T47D (cell line): ENCODE measurements at regions not wholly inside any gene's neighbourhood (a gene's known extent, or its start where the extent isn't known, plus 50 kb on each side); places are given as distances from the start of the nearest gene placed in this dataset.

Experiments
- DNase-seq, 2 experiments: peaks; one replicate each; pipeline versions ENCODE4 v3.0.0 to v3.0.0-alpha.2; 2011 to 2012; ENCODE audit warnings: low read depth in 1 of 2, low spot score in 1 of 2
- JUND ChIP-seq: IDR thresholded peaks from 2 replicates; pipeline ENCODE4 v1.6.1; 2012; ENCODE audit warnings: low read depth
- in situ Hi-C: cut with HindIII; loops from 2 replicates; pipeline ENCODE4 v1.10.0; 2016; ENCODE audit warnings: low sequenced_read_pairs, low pct_unique_long_range_greater_than_20kb

GRCh38 chr6:44054721-44055559 lies 72.3 kb downstream of the MRPL14 start:
- in situ Hi-C loops, result no loop called here
- DNase-seq, result no peak
- TF ChIP-seq JUND, result no peak

- TF ChIP-seq JUND, result no peak
- no peak for DNase-seq
- in situ Hi-C loops, result no loop called here
These were observed 73.3 kb downstream of the MRPL14 start for GRCh38 chr6:44053760-44054556.

- in situ Hi-C loops, result no loop called here
- TF ChIP-seq JUND, result no peak
- DNase-seq, result no peak
These were observed 74.0 kb downstream of the MRPL14 start for GRCh38 chr6:44053106-44053756.

DNA sequence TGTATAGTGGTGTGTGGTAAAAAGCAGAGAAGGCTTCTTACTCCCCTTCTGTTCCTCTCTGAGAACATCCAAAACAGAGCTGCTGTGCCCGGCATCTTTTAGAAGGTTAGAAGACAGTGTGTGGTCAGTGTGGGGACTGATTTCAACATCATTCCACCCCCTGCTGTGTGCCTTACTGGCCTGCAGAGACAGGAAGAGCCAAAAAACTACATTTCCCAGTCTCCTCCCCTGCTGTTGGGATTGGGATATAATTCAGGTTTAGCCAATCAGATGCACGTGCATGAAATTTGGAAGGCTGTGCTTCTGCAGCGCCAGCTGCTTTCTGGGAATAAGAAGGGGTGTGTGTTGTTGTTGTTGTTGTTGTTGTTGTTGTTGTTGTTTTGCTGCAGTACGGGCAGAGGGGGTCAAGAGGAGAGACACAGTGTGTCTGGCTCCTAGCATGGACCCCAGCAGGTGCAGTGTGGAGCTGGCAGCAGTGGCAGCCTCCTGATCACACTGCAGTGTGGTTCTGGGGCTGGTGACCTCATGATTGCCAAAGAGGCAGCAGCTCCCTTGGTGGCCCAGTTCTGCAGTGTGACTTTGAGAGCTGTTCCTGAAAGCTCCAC lies 74.7 kb downstream of the MRPL14 start:
- in situ Hi-C loops, result no loop called here
- DNase-seq, result peak; percentile 79 to 85
- TF ChIP-seq JUND, result no peak

GRCh38 chr6:44051515-44051914 lies 75.7 kb downstream of the MRPL14 start:
- in situ Hi-C loops, result no loop called here
- TF ChIP-seq JUND, result no peak
- no peak for DNase-seq

GRCh38 chr6:44050872-44051505 lies 76.3 kb downstream of the MRPL14 start:
- DNase-seq, result peak in 1 of 2 experiments; percentile 65
- in situ Hi-C loops, result no loop called here
- TF ChIP-seq JUND, result no peak

- no peak for TF ChIP-seq JUND
- in situ Hi-C loops, result no loop called here
- no peak for DNase-seq
These were observed 77.0 kb downstream of the MRPL14 start for GRCh38 chr6:44049989-44050871.

GRCh38 chr6:44049163-44049988 lies 77.9 kb downstream of the MRPL14 start:
- no peak for TF ChIP-seq JUND
- in situ Hi-C loops, result no loop called here
- DNase-seq, result peak in 1 of 2 experiments; percentile 61

DNA sequence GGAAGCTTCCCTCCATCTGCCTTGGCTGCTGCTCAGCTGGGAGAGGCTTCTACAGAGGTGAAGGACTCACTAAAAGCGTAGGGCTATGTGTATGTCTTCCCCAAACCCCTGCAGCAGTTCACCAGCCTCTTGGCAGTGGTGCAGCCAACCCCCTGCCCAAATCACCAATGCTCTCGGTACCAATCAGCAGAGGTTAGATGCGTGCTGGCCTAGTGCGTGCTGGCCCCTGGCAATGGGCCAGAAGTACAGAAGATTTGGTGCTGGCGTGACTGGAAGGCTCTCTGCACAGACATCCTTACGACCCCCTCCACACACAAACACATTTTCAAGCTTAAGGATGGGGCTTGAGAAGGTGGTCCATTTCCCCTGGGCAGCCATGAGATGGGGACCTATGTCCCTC lies 79.0 kb downstream of the MRPL14 start:
- no peak for TF ChIP-seq JUND
- DNase-seq, result no peak
- in situ Hi-C loops, result no loop called here

DNA sequence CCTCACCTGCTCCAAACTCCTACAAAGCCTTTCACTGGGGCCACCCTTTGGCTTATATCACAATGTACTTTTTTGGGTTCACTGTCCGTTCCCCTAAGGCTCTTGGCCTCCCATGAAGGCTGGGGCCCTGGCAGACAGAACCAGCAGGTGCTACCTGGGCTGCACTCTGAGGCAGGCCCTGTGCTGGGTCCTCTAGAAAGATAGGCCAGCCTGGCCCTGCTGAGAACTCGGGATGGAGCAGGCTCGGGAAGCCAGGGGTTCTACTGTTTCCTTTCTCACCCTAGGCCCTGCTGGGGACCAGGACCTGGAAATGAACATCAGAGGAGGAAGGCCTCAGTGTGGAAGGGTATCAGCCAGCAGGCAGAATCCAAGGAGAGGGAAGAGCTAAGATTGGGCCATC lies 79.5 kb downstream of the MRPL14 start:
- in situ Hi-C loops, result no loop called here
- DNase-seq, result no peak
- no peak for TF ChIP-seq JUND
